HCT116 (cell line): ENCODE measurements at regions not wholly inside any gene's neighbourhood (a gene's known extent, or its start where the extent isn't known, plus 50 kb on each side); places are given as distances from the start of the nearest gene placed in this dataset.

Experiments
- CTCF ChIP-seq, 3 experiments: fragments of 200-600 bp in 1 of 3; sonication (generic) in 1 of 3; IDR thresholded peaks in 2 of 3; conservative IDR thresholded peaks in 1 of 3; 2 replicates each; pipeline ENCODE4 v1.5.1; 2012 to 2017; ENCODE audit warnings: low read depth in 2 of 3, low read length in 2 of 3, antibody characterized with exemption in 1 of 3, borderline replicate concordance in 1 of 3, control low read depth in 1 of 3, mild to moderate bottlenecking in 1 of 3, mixed read lengths in 1 of 3, mixed run types in 1 of 3, moderate library complexity in 1 of 3; ENCODE audit not compliant: insufficient read depth in 1 of 3
- MAX ChIP-seq: IDR thresholded peaks from 2 replicates; pipeline ENCODE4 v1.6.1; 2012
- POLR2A ChIP-seq: IDR thresholded peaks from 2 replicates; pipeline ENCODE4 v1.7.0; 2011; ENCODE audit warnings: borderline replicate concordance; ENCODE audit not compliant: insufficient read depth, insufficient read length; ENCODE audit errors: extremely low read depth
- RAD21 ChIP-seq: IDR thresholded peaks from 2 replicates; pipeline ENCODE4 v1.6.1; 2012; ENCODE audit warnings: low read depth, mild to moderate bottlenecking
- SP1 ChIP-seq: IDR thresholded peaks from 2 replicates; pipeline ENCODE4 v1.6.1; 2012; ENCODE audit warnings: low read depth

- no peak for TF ChIP-seq POLR2A
- no peak for TF ChIP-seq SP1
- TF ChIP-seq CTCF (IDR thresholded peaks at IDR 0.05 in 2 of 3, conservative IDR thresholded peaks at IDR 0.05 in 1 of 3; ENCODE audit: borderline replicate concordance in 1 of 3, insufficient read depth in 1 of 3, low read depth in 2 of 3, low read length in 2 of 3): no peak
- TF ChIP-seq MAX: no peak
- TF ChIP-seq RAD21: no peak
Measured at GRCh38 chr1:168974117-168974516, 132.4 kb upstream of the ATP1B1 start.
